ENCODE measurements at regions not wholly inside any gene's neighbourhood (a gene's known extent, or its start where the extent isn't known, plus 50 kb on each side); places are given as distances from the start of the nearest gene placed in this dataset.

- Histone ChIP-seq H3K9me3 (ENCODE audit: control insufficient read depth, low read depth, low read length) (no peaks in the 10 kb centered on the region), H3K79me2 (ENCODE audit: control insufficient read depth, insufficient read depth, low read length) (no peaks in the 10 kb centered on the region), H3K36me3 (ENCODE audit: control insufficient read depth in 2 of 2, extremely low read depth in 1 of 2, insufficient read depth in 2 of 2, low read length in 2 of 2) (no peaks in the 10 kb centered on the region), H3K9ac (ENCODE audit: control insufficient read depth, extremely low read depth, insufficient read depth, low read length) (no peak overlapping the region), H3K27me3 (ENCODE audit: control insufficient read depth, extremely low read depth, insufficient read depth, low read length) (no peaks in the 10 kb centered on the region), H3K4me2 (ENCODE audit: control insufficient read depth, extremely low read depth, insufficient read depth, low read depth, low read length) (no peak overlapping the region), H3K4me1 (ENCODE audit: control insufficient read depth, extremely low read depth, insufficient read depth, low read length) (no peaks in the 10 kb centered on the region), H3K4me3 (ENCODE audit: control insufficient read depth in 2 of 3, extremely low read depth in 1 of 3, insufficient read depth in 2 of 3, low read depth in 1 of 3, low read length in 3 of 3) (no peak overlapping the region), H3K27ac (ENCODE audit: control insufficient read depth, insufficient read depth, low read length) (no peak overlapping the region), H2AFZ (ENCODE audit: control insufficient read depth, low read length) (no peak overlapping the region), H3K9me1 (ENCODE audit: control insufficient read depth, extremely low read depth, insufficient read depth, low read length) (no peaks in the 10 kb centered on the region), H4K20me1 (ENCODE audit: control insufficient read depth, extremely low read depth, insufficient read depth, low read length) (no peaks in the 10 kb centered on the region)
- peak; percentile 49 for FAIRE-seq
- no peak for DNase-seq (ENCODE audit: low read depth, low spot score)
- TF ChIP-seq, protein P1, sequence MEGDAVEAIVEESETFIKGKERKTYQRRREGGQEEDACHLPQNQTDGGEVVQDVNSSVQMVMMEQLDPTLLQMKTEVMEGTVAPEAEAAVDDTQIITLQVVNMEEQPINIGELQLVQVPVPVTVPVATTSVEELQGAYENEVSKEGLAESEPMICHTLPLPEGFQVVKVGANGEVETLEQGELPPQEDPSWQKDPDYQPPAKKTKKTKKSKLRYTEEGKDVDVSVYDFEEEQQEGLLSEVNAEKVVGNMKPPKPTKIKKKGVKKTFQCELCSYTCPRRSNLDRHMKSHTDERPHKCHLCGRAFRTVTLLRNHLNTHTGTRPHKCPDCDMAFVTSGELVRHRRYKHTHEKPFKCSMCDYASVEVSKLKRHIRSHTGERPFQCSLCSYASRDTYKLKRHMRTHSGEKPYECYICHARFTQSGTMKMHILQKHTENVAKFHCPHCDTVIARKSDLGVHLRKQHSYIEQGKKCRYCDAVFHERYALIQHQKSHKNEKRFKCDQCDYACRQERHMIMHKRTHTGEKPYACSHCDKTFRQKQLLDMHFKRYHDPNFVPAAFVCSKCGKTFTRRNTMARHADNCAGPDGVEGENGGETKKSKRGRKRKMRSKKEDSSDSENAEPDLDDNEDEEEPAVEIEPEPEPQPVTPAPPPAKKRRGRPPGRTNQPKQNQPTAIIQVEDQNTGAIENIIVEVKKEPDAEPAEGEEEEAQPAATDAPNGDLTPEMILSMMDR (optimal IDR thresholded peaks at IDR 0.05 in 1 of 3, IDR thresholded peaks at IDR 0.05 in 1 of 3, conservative IDR thresholded peaks at IDR 0.05 in 1 of 3; ENCODE audit: extremely low read depth in 1 of 3, insufficient read depth in 2 of 3, low read length in 3 of 3): no peak
- no peak for TF ChIP-seq EZH2 (IDR thresholded peaks at IDR 0.05; ENCODE audit: low read length)
- dilution Hi-C loops (cut with MboI; ENCODE audit: extremely low pct_ligation_motif_present, low sequenced_read_pairs): no loop called here
Observed at GRCh38 chr6:132142768-132143167, 191.6 kb upstream of the CCN2 start.

GRCh38 chr6:132142308-132142707, 191.1 kb upstream of the CCN2 start:
- Histone ChIP-seq H3K9me1 (ENCODE audit: control insufficient read depth, extremely low read depth, insufficient read depth, low read length) (no peaks in the 10 kb centered on the region), H3K27me3 (ENCODE audit: control insufficient read depth, extremely low read depth, insufficient read depth, low read length) (no peaks in the 10 kb centered on the region), H3K9me3 (ENCODE audit: control insufficient read depth, low read depth, low read length) (no peaks in the 10 kb centered on the region), H3K4me2 (ENCODE audit: control insufficient read depth, extremely low read depth, insufficient read depth, low read depth, low read length) (no peak overlapping the region), H3K4me1 (ENCODE audit: control insufficient read depth, extremely low read depth, insufficient read depth, low read length) (no peaks in the 10 kb centered on the region), H3K79me2 (ENCODE audit: control insufficient read depth, insufficient read depth, low read length) (no peaks in the 10 kb centered on the region), H4K20me1 (ENCODE audit: control insufficient read depth, extremely low read depth, insufficient read depth, low read length) (no peaks in the 10 kb centered on the region), H3K4me3 (ENCODE audit: control insufficient read depth in 2 of 3, extremely low read depth in 1 of 3, insufficient read depth in 2 of 3, low read depth in 1 of 3, low read length in 3 of 3) (no peak overlapping the region), H2AFZ (ENCODE audit: control insufficient read depth, low read length) (no peak overlapping the region), H3K27ac (ENCODE audit: control insufficient read depth, insufficient read depth, low read length) (no peak overlapping the region), H3K36me3 (ENCODE audit: control insufficient read depth in 2 of 2, extremely low read depth in 1 of 2, insufficient read depth in 2 of 2, low read length in 2 of 2) (no peaks in the 10 kb centered on the region), H3K9ac (ENCODE audit: control insufficient read depth, extremely low read depth, insufficient read depth, low read length) (no peak overlapping the region)
- FAIRE-seq: no peak
- dilution Hi-C loops (cut with MboI; ENCODE audit: extremely low pct_ligation_motif_present, low sequenced_read_pairs): no loop called here
- TF ChIP-seq, protein P1 (optimal IDR thresholded peaks at IDR 0.05 in 1 of 3, IDR thresholded peaks at IDR 0.05 in 1 of 3, conservative IDR thresholded peaks at IDR 0.05 in 1 of 3; ENCODE audit: extremely low read depth in 1 of 3, insufficient read depth in 2 of 3, low read length in 3 of 3): no peak
- no peak for TF ChIP-seq EZH2 (IDR thresholded peaks at IDR 0.05; ENCODE audit: low read length)
- no peak for DNase-seq (ENCODE audit: low read depth, low spot score)

Measured in keratinocyte (primary cell).